H9 (cell line): ENCODE measurements at regions not wholly inside any gene's neighbourhood (a gene's known extent, or its start where the extent isn't known, plus 50 kb on each side); places are given as distances from the start of the nearest gene placed in this dataset.
"Not testable (repeated sequence)": the region's sequence is repeated elsewhere in the genome, so short reads cannot be mapped to it uniquely, and the experiment has no call there.

ENCODE experiments used
- DNase-seq: peaks from one replicate; pipeline ENCODE4 v3.0.0-alpha.2; 2017
- H2AFZ ChIP-seq: one replicate; pipeline ENCODE4 v1.6.1; 2013; ENCODE audit warnings: mild to moderate bottlenecking, low read length, control low read depth, moderate library complexity
- H2AK5ac ChIP-seq: 2 replicates; pipeline ENCODE4 v1.6.1; 2013; ENCODE audit warnings: low read length, control low read depth, mixed read lengths; ENCODE audit not compliant: insufficient read length
- H2BK120ac ChIP-seq: one replicate; pipeline ENCODE4 v1.6.1; 2013; ENCODE audit warnings: low read depth, mild to moderate bottlenecking, low read length, control low read depth, inconsistent platforms; ENCODE audit not compliant: poor library complexity, severe bottlenecking
- H2BK12ac ChIP-seq: 2 replicates; pipeline ENCODE4 v1.6.1; 2013; ENCODE audit warnings: low read length, control low read depth, mixed read lengths, low read depth; ENCODE audit not compliant: insufficient read length
- H2BK15ac ChIP-seq: 2 replicates; pipeline ENCODE4 v1.6.1; 2013; ENCODE audit warnings: low read depth, low read length, control low read depth
- H2BK20ac ChIP-seq: one replicate; pipeline ENCODE4 v1.6.1; 2013; ENCODE audit warnings: low read depth, mild to moderate bottlenecking, low read length, control low read depth, inconsistent platforms; ENCODE audit not compliant: poor library complexity, severe bottlenecking
- H2BK5ac ChIP-seq: 2 replicates; pipeline ENCODE4 v1.6.1; 2013; ENCODE audit warnings: low read length, control low read depth, mixed read lengths; ENCODE audit not compliant: insufficient read length
- H3K14ac ChIP-seq: 2 replicates; pipeline ENCODE4 v1.6.1; 2013; ENCODE audit warnings: low read length, control low read depth; ENCODE audit not compliant: insufficient read depth
- H3K18ac ChIP-seq: 2 replicates; pipeline ENCODE4 v1.6.1; 2013; ENCODE audit warnings: low read depth, mild to moderate bottlenecking, mixed read lengths, low read length, control low read depth; ENCODE audit not compliant: insufficient read length
- H3K23ac ChIP-seq: 2 replicates; pipeline ENCODE4 v1.6.1; 2013; ENCODE audit warnings: low read length, control low read depth, mixed read lengths, low read depth; ENCODE audit not compliant: insufficient read length
- H3K23me2 ChIP-seq: 2 replicates; pipeline ENCODE4 v1.6.1; 2013; ENCODE audit warnings: low read depth, mild to moderate bottlenecking, mixed read lengths, low read length, control low read depth; ENCODE audit not compliant: insufficient read length, poor library complexity, severe bottlenecking
- H3K27ac ChIP-seq: 2 replicates; pipeline ENCODE4 v1.5.1; 2013; ENCODE audit warnings: low read length, control low read depth, mixed read lengths, low read depth; ENCODE audit not compliant: insufficient read length
- H3K27me3 ChIP-seq: 2 replicates; pipeline ENCODE4 v1.6.1; 2013; ENCODE audit warnings: low read length, control low read depth, inconsistent platforms; ENCODE audit not compliant: insufficient read depth
- H3K4ac ChIP-seq: 2 replicates; pipeline ENCODE4 v1.6.1; 2013; ENCODE audit warnings: low read depth, mild to moderate bottlenecking, control low read depth, inconsistent platforms, low read length, moderate library complexity
- H3K4me1 ChIP-seq: 2 replicates; pipeline ENCODE4 v1.6.1; 2013; ENCODE audit warnings: low read length, control low read depth, inconsistent platforms; ENCODE audit not compliant: insufficient read depth
- H3K4me2 ChIP-seq: 2 replicates; pipeline ENCODE4 v1.6.1; 2013; ENCODE audit warnings: low read length, control low read depth, mixed read lengths; ENCODE audit not compliant: insufficient read length, insufficient read depth
- H3K56ac ChIP-seq: 2 replicates; pipeline ENCODE4 v1.6.1; 2013; ENCODE audit warnings: low read depth, mild to moderate bottlenecking, mixed read lengths, low read length, control low read depth; ENCODE audit not compliant: insufficient read length
- H3K79me1 ChIP-seq: 2 replicates; pipeline ENCODE4 v1.6.1; 2013; ENCODE audit warnings: low read depth, mild to moderate bottlenecking, moderate library complexity, low read length, control low read depth, inconsistent platforms; ENCODE audit not compliant: insufficient read depth, poor library complexity, severe bottlenecking
- H3K79me2 ChIP-seq: 2 replicates; pipeline ENCODE4 v1.6.1; 2013; ENCODE audit warnings: low read length, control low read depth, inconsistent platforms; ENCODE audit not compliant: insufficient read depth
- H3K9ac ChIP-seq: 2 replicates; pipeline ENCODE4 v1.6.1; 2013; ENCODE audit warnings: low read length, control low read depth, mixed read lengths; ENCODE audit not compliant: insufficient read length; ENCODE audit errors: extremely low read depth
- H3K9me3 ChIP-seq: one replicate; pipeline ENCODE4 v1.6.1; 2013; ENCODE audit warnings: low read depth, low read length, inconsistent platforms; ENCODE audit not compliant: control insufficient read depth
- H3T11ph ChIP-seq: one replicate; pipeline ENCODE4 v1.6.1; 2013; ENCODE audit warnings: mild to moderate bottlenecking, low read length, control low read depth, inconsistent platforms
- H4K20me1 ChIP-seq: one replicate; pipeline ENCODE4 v1.6.1; 2013; ENCODE audit not compliant: control insufficient read depth, insufficient read length, insufficient read depth
- H4K5ac ChIP-seq: 2 replicates; pipeline ENCODE4 v1.6.1; 2013; ENCODE audit warnings: low read depth, mild to moderate bottlenecking, mixed read lengths, low read length, control low read depth; ENCODE audit not compliant: insufficient read length
- H4K8ac ChIP-seq: replicated peaks from 2 replicates; pipeline ENCODE4 v1.6.1; 2013; ENCODE audit warnings: low read length, control low read depth, mixed read lengths, low read depth; ENCODE audit not compliant: insufficient read length
- H4K91ac ChIP-seq: 2 replicates; pipeline ENCODE4 v1.6.1; 2013; ENCODE audit warnings: low read depth, mild to moderate bottlenecking, moderate library complexity, mixed read lengths, low read length, control low read depth; ENCODE audit not compliant: insufficient read length
- H3K27ac Mint-ChIP-seq, 3 experiments: 2 replicates in 2 of 3; 3 replicates in 1 of 3; pipeline ENCODE4 v1.8.0; 2020 to 2021; ENCODE audit warnings: mixed read lengths in 3 of 3, mild to moderate bottlenecking in 1 of 3, moderate library complexity in 1 of 3
- H3K27me3 Mint-ChIP-seq: 2 replicates; pipeline ENCODE4 v1.8.0; 2021; ENCODE audit warnings: low read depth, mild to moderate bottlenecking, moderate library complexity, mixed read lengths
- H3K36me3 Mint-ChIP-seq, 3 experiments: 2 replicates in 2 of 3; 3 replicates in 1 of 3; pipeline ENCODE4 v1.8.0; 2020 to 2021; ENCODE audit warnings: low read depth in 3 of 3, mixed read lengths in 3 of 3; ENCODE audit not compliant: insufficient read depth in 1 of 3
- H3K4me1 Mint-ChIP-seq, 2 experiments: 2 replicates each; pipeline ENCODE4 v1.8.0; 2020; ENCODE audit warnings: mixed read lengths in 2 of 2
- H3K4me3 Mint-ChIP-seq, 2 experiments: 2 replicates in 1 of 2; 3 replicates in 1 of 2; pipeline ENCODE4 v1.8.0; 2020 to 2021; ENCODE audit warnings: mild to moderate bottlenecking in 2 of 2, mixed read lengths in 2 of 2, moderate library complexity in 1 of 2
- H3K9me3 Mint-ChIP-seq, 2 experiments: 2 replicates in 1 of 2; 3 replicates in 1 of 2; pipeline ENCODE4 v1.8.0; 2020; ENCODE audit warnings: mild to moderate bottlenecking in 2 of 2, mixed read lengths in 2 of 2, moderate library complexity in 1 of 2
- WGBS: extraction: QIAGEN DNeasy Blood & Tissue Kit; methylation state at CpG from one replicate; pipeline ENCODE4 v1.1.7; 2013; ENCODE audit warnings: missing lambda C conversion rate, low lambda C conversion rate, mixed read lengths; ENCODE audit not compliant: insufficient read length; ENCODE audit errors: extremely low coverage; 5-methylcytosine and 5-hydroxymethylcytosine counted together
- TF ChIP-seq, protein P1 (sequence below): fragments of 200-600 bp; sonication (generic); conservative IDR thresholded peaks from 3 replicates; pipeline ENCODE4 v1.8.0; 2021; ENCODE audit warnings: antibody characterized with exemption, mild to moderate bottlenecking

DNA sequence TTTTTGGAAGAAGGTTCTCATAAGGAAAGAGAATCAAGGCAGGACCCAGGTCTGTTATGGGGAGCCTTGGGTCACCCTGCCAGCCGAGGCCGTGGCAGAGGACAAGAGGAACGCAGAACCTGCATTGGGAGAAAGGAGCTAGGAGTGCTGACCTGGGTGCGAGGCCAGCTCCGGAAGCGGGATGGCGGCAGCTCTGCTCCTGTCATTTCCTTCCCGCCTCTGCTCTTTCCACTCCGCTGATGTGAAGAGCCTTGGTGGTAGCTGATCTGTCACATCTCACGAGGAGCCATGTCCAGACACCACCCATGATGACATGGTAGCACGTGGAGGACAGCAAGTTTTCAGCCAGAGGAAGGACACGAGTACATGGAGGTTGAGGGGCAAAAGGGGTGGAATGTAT lies 109.5 kb upstream of the COL5A1 start:
- H3K4me1 ChIP-seq, result no peaks in the 10 kb centered on the region
- Mint-ChIP-seq H3K36me3 (peaks cover 4 to 21% (median 9%) of the 10 kb centered on the region in 3 experiments; a peak in 6 of 7 replicates), H3K9me3 (peaks cover 27 to 29% of the 10 kb centered on the region in 2 experiments), H3K4me3 (no peak overlapping the region), H3K27ac (no peak overlapping the region; a peak in 1 of 7 replicates), H3K27me3 (peaks cover 5% of the 10 kb centered on the region), H3K4me1 (peaks cover 8 to 12% of the 10 kb centered on the region in 2 experiments)
- H3K14ac ChIP-seq, result no peak overlapping the region
- WGBS, result no CpG with 5 or more reads among the region's 12 CpGs
- H3K9ac ChIP-seq, result no peak overlapping the region
- H3K4me2 ChIP-seq, result no peak overlapping the region
- H3K4ac ChIP-seq, result no peak overlapping the region
- no peak for DNase-seq
- H3K23ac ChIP-seq, result no peak overlapping the region
- H4K8ac ChIP-seq, result no peak overlapping the region
- TF ChIP-seq, protein P1, sequence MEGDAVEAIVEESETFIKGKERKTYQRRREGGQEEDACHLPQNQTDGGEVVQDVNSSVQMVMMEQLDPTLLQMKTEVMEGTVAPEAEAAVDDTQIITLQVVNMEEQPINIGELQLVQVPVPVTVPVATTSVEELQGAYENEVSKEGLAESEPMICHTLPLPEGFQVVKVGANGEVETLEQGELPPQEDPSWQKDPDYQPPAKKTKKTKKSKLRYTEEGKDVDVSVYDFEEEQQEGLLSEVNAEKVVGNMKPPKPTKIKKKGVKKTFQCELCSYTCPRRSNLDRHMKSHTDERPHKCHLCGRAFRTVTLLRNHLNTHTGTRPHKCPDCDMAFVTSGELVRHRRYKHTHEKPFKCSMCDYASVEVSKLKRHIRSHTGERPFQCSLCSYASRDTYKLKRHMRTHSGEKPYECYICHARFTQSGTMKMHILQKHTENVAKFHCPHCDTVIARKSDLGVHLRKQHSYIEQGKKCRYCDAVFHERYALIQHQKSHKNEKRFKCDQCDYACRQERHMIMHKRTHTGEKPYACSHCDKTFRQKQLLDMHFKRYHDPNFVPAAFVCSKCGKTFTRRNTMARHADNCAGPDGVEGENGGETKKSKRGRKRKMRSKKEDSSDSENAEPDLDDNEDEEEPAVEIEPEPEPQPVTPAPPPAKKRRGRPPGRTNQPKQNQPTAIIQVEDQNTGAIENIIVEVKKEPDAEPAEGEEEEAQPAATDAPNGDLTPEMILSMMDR, result no peak
- H3K27ac ChIP-seq, result no peak overlapping the region
- H2BK20ac ChIP-seq, result no peak overlapping the region
- H3K79me2 ChIP-seq, result no peaks in the 10 kb centered on the region
- H4K20me1 ChIP-seq, result no peaks in the 10 kb centered on the region
- no peak overlapping the region for H4K5ac ChIP-seq
- no peak overlapping the region for H2BK120ac ChIP-seq
- no peak overlapping the region for H2BK12ac ChIP-seq
- H2AK5ac ChIP-seq, result no peak overlapping the region
- no peak overlapping the region for H4K91ac ChIP-seq
- H3K9me3 ChIP-seq, result no peaks in the 10 kb centered on the region
- H3K27me3 ChIP-seq, result no peaks in the 10 kb centered on the region
- H3K18ac ChIP-seq, result no peak overlapping the region
- H2BK15ac ChIP-seq, result no peak overlapping the region
- H3K56ac ChIP-seq, result no peak overlapping the region
- no peak overlapping the region for H2BK5ac ChIP-seq
- H2AFZ ChIP-seq, result no peak overlapping the region
- no peaks in the 10 kb centered on the region for H3K23me2 ChIP-seq
- no peaks in the 10 kb centered on the region for H3K79me1 ChIP-seq
- H3T11ph ChIP-seq, result no peak overlapping the region

DNA sequence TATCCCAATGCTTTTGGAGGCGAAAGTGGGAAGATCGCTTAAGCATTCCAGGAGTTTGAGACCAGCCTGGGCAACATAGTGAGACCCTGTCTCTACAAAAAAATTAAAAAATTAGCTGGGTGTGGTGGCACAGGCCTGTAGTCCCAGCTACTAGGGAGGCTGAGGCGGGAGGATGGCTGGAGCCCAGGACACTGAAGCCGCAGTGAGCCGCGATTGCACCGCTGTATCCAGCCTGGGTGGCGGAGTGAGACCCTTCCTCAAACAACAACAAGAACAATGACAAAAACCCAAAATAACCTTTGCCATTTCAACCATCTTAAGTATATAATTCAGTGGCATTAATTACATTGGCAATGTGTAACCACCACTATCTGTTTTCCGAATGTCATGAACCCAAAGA lies 108.9 kb upstream of the COL5A1 start:
- not testable (repeated sequence) for H2BK12ac ChIP-seq, H2BK120ac ChIP-seq, H3K27ac ChIP-seq, H4K91ac ChIP-seq, H3T11ph ChIP-seq, DNase-seq, H3K27ac Mint-ChIP-seq, H2BK15ac ChIP-seq, H3K23ac ChIP-seq, H3K18ac ChIP-seq, H3K79me2 ChIP-seq, H3K4ac ChIP-seq, H4K20me1 ChIP-seq, H3K23me2 ChIP-seq, H4K8ac ChIP-seq, H3K4me2 ChIP-seq, H3K56ac ChIP-seq, H2BK20ac ChIP-seq, H2AK5ac ChIP-seq, H3K4me3 Mint-ChIP-seq, H3K14ac ChIP-seq, H4K5ac ChIP-seq, H3K9me3 ChIP-seq, H3K27me3 Mint-ChIP-seq, H3K79me1 ChIP-seq, H2AFZ ChIP-seq, H3K4me1 ChIP-seq, H3K27me3 ChIP-seq, H2BK5ac ChIP-seq, H3K9ac ChIP-seq
- Mint-ChIP-seq H3K36me3 (peaks cover 4 to 20% (median 8%) of the 10 kb centered on the region in 3 experiments; a peak in 6 of 7 replicates), H3K9me3 (peaks cover 26 to 27% of the 10 kb centered on the region in 2 experiments), H3K4me1 (peaks cover 8 to 12% of the 10 kb centered on the region in 2 experiments)
- no CpG with 5 or more reads among the region's 9 CpGs for WGBS
